Stimulated activated CD4-positive, alpha-beta T cell treated with anti-CD3 and anti-CD28 coated beads, Interleukin-1b, Interleukin-23, amount 100 ng/mL, for 24 hours (primary cell): ENCODE measurements at regions not wholly inside any gene's neighbourhood (a gene's known extent, or its start where the extent isn't known, plus 50 kb on each side); places are given as distances from the start of the nearest gene placed in this dataset.
"Not testable (repeated sequence)": the region's sequence is repeated elsewhere in the genome, so short reads cannot be mapped to it uniquely, and the experiment has no call there.

Source experiments
- DNase-seq, 4 experiments: peaks; one replicate each; pipeline ENCODE4 v3.0.0-alpha.2; 2020; ENCODE audit warnings: low read depth in 4 of 4, low spot score in 1 of 4

DNA sequence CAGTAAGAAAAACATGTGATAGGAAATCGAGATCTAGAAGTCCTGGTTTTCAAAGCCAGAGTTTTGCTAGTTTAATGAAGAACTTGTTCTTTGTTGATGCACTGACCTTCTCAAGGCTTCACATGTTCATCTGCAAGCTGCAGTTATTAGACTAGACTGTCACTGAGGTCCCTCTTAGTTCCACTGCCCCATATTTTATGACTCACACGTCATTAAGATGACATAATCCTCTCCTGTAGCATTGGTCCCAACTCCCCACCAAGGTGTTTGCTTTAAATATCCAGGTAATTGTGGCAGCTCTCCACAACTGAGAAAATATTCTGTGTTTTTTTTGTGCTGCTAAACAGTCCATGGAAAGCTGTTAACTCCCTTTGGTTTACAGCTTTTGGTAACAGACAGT, 149.7 kb downstream of the MREG start:
- DNase-seq = no peak

DNA sequence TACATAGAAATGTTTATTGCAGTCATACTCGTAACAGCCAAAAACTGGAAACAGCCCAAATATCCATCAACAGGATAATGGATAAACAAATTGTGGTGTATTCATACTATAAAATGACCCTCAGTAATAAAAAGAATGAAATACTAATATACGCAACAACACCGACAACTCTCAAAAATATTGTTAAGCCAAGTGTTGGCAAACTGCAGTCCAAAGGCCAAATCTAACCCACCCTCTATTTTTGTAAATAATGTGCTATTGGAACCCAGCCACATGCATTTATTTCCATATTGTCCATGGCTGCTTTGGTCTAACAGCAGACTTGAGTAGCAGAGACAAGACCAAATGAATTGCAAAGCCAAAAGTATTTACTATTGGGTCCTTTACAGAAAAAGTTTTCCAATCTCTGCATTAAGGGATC, 151.0 kb downstream of the MREG start:
- DNase-seq = no peak

GRCh38 chr2:215861607-215862350, 151.6 kb downstream of the MREG start:
- no peak for DNase-seq

GRCh38 chr2:215856080-215856479, 157.3 kb downstream of the MREG start:
- no peak for DNase-seq

- DNase-seq = not testable (repeated sequence)
These were observed 158.0 kb downstream of the MREG start for GRCh38 chr2:215855308-215855707.

DNA sequence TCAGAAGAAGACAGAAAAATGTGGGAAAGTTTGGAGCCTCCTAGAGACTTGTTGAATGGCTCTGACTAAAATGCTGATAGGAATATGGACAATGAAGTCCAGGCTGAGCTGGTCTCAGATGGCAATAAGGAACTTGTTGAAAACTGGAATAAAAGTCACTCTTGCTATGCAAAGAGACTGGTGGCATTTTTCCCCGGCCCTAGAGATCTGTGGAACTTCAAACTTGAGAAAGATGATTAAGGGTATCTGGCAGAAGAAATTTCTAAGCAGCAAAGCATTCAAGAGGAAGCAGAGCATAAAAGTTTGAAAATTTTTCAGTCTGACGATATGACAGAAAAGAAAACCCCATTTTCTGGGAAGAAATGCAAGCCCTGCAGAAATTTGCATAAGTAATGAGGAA, 159.3 kb downstream of the MREG start:
- DNase-seq = no peak

DNA sequence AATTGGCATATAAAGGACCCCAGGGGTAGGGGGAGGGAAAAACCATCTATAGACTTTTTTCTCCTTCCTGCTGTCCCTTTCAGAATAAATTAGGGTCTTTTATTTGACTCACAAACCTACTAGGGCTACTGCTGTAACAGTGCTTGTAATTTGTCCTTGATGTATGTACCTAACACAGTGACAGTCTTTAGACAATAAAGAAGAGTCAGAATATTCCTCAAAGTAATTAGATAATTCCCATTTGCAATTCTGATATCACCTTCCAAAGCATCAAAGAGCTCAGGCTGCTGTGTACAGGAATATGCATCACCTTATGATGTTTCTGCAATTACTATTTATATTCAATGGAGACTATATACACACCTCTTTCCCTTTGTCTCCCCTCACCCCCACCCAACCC, 161.7 kb downstream of the MREG start:
- no peak for DNase-seq

- DNase-seq = no peak
These were observed 162.3 kb downstream of the MREG start for GRCh38 chr2:215851082-215851481.

DNA sequence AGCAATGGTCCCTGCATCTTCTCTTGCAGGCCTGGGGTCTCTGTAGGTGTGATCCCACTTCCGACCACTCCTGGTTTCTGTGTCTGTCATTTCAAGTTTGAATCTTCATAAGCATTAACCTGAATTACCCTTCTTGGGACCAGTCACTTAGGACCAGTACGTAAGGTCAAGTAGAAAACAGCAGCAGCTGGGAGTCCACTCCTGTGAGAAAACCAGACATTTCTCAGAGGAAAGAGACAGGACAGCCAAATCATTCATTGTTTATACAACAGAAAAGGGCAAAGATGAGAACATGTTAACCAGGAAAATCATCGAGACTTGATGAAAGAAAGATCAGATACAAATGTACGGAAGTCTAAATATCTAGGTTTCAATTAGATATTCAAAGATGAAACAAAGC, 163.0 kb downstream of the MREG start:
- DNase-seq = no peak

DNA sequence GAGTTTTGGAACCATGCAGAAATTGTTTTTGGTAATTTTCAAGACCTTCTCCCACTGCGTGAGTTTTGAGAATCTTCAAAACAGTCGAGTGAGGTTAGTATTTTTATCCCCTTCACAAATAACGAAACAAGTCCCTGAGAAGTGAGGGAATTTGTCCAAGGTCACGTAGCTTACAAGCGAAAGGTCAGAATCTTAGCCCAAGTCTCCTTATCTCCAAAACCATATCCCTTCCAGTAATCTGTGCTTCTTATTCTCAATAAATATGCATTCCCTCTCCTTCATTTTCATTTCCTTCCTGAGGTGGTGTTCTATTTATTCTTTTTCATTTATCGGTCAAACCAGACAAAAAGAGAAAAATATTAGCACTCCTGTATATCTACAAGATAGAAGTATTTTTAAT, 163.6 kb downstream of the MREG start:
- no peak for DNase-seq

DNA sequence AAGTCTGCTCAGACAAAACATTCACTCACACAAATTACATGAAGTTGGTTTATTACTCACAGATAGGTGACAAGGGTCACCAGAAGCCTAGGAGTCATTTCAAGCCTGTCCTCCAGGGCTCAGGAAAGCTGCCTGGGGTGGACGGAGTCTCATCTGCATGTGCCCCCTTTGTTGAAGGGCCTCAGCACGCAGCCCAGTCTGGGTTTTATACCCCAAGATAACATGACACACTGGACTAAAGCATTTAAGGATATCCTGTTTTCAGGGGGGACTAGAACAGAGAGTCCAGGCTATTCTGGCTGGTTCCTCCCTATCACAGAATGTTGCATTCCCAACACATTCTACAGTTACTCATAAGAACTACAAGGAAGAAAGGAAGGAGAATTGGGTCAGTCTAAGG, 164.7 kb downstream of the MREG start:
- no peak for DNase-seq

GRCh38 chr2:215848146-215848545, 165.2 kb downstream of the MREG start:
- DNase-seq = no peak

DNA sequence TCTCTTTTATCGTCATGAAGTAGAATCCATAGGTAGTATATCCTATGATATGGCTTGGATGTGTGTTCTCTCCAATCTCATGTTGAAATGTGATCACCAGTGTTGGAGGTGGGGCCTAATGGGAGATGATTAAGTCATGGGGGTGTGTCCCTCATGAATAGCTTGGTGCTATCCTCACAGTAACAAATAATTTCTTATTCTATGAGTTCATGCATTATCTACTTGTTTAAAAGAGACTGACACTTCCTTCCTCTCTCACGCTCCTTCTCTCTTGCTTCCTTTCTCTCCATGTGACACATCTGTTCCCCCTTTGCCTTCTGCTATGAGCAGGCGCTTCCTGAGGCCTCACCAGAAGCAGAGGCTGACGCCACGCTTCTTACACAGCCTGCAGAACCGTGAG, 165.6 kb downstream of the MREG start:
- DNase-seq = no peak

GRCh38 chr2:215847056-215847455, 166.3 kb downstream of the MREG start:
- no peak for DNase-seq

GRCh38 chr2:215845839-215846586, 167.3 kb downstream of the MREG start:
- no peak for DNase-seq

- no peak for DNase-seq
These were observed 169.8 kb downstream of the MREG start for GRCh38 chr2:215843579-215843978.

- no peak for DNase-seq
These were observed 172.1 kb downstream of the MREG start for GRCh38 chr2:215841175-215841816.

GRCh38 chr2:215839816-215840215, 173.5 kb downstream of the MREG start:
- DNase-seq = no peak

DNA sequence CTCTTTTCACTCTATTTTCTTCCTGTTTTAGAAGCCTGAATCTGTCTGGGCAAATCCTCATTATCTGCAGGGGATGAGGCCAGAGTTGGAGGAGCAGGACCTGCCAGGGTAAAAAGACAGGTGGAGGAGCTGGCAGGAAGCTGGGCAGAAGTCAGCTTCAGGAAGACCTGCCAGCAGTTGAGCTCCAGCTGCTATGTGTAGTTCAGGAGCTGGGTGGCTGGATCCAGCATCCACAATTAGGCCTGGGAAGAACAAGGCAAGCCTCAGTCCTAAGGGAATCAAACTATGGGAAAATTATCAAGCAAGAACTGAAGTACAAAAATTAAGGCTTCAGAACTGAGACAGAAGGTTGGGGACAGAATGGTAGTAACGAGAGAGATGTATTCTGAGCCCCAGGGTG, 174.0 kb downstream of the MREG start:
- no peak for DNase-seq

DNA sequence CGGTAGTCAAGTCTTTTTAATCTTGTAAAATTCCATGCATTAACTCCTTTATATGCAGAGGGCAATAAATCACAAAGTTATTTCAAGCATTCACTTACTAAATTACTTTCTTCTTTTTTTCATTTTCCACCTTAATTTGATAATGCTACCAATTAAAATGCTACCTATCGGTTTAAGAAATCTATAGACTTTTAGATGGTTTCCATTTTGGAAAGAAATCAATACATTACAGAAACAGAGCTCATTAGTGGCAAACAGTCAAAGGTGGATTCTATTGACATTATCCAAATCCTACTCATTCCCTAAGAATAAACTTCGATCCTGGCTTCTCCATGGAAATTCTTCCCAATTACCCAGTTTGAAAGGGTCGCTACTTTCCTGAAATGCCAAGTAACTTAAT, 176.5 kb downstream of the MREG start:
- DNase-seq = no peak

GRCh38 chr2:215835657-215836056, 177.7 kb downstream of the MREG start:
- DNase-seq = no peak

GRCh38 chr2:215835231-215835630, 178.1 kb downstream of the MREG start:
- DNase-seq = no peak
